Pancreas (tissue), 10 donors: ENCODE measurements at regions not wholly inside any gene's neighbourhood (a gene's known extent, or its start where the extent isn't known, plus 50 kb on each side); places are given as distances from the start of the nearest gene placed in this dataset.

ENCODE experiments used
- ATAC-seq, 4 donors: fragments of 200-7000 bp; cut with Tn5 transposase; one replicate each; pipeline versions ENCODE4 v1.8.0 to v1.9.1; 2020; ENCODE audit warnings: mild to moderate bottlenecking in 4 of 4, moderate library complexity in 4 of 4
- DNase-seq, 6 donors: peaks; one replicate each; pipeline ENCODE4 v3.0.0-alpha.2; 2020
- FAIRE-seq: peaks from 2 replicates; lab custom pipeline; 2012; peaks lifted over from hg19 to GRCh38; lab: Jason Lieb, UNC
- H3K27ac ChIP-seq, 4 donors: fragments of 200-600 bp; sonication (generic); 1 replicate in 3 of 4; 2 replicates in 1 of 4; pipeline versions ENCODE4 v1.5.0 to v1.8.0; 2020
- H3K27me3 ChIP-seq, 4 donors: fragments of 200-600 bp; one replicate each; pipeline ENCODE4 v1.8.0; 2021
- H3K36me3 ChIP-seq, 3 donors: fragments of 200-600 bp; sonication (generic) in 1 of 3; one replicate each; pipeline versions ENCODE4 v1.5.0 to v1.8.0; 2020 to 2021
- H3K4me1 ChIP-seq, 3 donors: fragments of 200-600 bp; one replicate each; pipeline ENCODE4 v1.8.0; 2021
- H3K4me3 ChIP-seq, 4 donors: fragments of 200-600 bp; sonication (generic) in 2 of 4; one replicate each; pipeline versions ENCODE4 v1.5.0 to v1.8.0; 2020 to 2021
- H3K9me3 ChIP-seq, 4 donors: fragments of 200-600 bp; one replicate each; pipeline ENCODE4 v1.8.0; 2021
- WGBS, 2 donors: extraction: QIAGEN DNeasy Blood & Tissue Kit; methylation state at CpG; one replicate each; pipeline ENCODE4 v1.1.7; 2013; 5-methylcytosine and 5-hydroxymethylcytosine counted together
- intact Hi-C, 3 donors: fragments of 100-400 bp; cut with DNase I; formaldehyde crosslinking; loops; one replicate each; pipeline versions ENCODE4 v1.11.1 to v1.14.2; 2022
- TF ChIP-seq, protein P1 (sequence below), 4 donors: fragments of 200-600 bp; sonication (generic) in 3 of 4; IDR thresholded peaks; one replicate each; pipeline versions ENCODE4 v1.5.0 to v1.8.0; 2021; ENCODE audit warnings: antibody characterized with exemption in 4 of 4
- donor health status: healthy with polysubstance abuse.
- donor health status: DM: no; HTN: no; CAD: no; lungs with moderate emphysema.
- donor health status: DM: no; HTN: no; CAD: no.
- donor health status: control.
- donor health status: control.
- donor health status: Bipolar disorder and iron deficiency.
- donor health status: DM: yes; HTN: yes; CAD: no.
- donor health status: DM: no; HTN: no; CAD: no.
- donor health status: DM: no; HTN: no; CAD: no.
- donor health status: DM: yes; HTN: yes; CAD: no.

DNA sequence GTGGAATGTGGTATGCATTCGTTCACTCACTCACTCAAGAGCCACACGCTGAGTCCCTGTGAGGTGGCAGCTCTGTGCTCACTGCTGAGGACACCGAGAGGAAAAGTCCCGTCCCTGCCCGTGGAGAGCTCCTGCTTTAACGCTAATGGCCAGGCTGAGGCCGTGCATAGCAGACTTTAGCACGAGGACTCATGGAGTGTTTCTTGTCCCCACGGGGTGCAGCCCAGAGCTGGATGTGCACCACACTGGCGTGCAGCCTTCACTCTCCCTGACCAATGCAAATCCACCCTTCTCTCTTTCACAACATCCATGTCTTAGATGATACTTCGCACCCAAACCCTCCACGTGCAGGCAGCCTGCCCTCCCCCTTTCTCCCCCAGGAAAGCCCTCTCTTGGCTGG lies 159.6 kb upstream of the ZNF536 start:
- no peak for DNase-seq
- TF ChIP-seq, protein P1, sequence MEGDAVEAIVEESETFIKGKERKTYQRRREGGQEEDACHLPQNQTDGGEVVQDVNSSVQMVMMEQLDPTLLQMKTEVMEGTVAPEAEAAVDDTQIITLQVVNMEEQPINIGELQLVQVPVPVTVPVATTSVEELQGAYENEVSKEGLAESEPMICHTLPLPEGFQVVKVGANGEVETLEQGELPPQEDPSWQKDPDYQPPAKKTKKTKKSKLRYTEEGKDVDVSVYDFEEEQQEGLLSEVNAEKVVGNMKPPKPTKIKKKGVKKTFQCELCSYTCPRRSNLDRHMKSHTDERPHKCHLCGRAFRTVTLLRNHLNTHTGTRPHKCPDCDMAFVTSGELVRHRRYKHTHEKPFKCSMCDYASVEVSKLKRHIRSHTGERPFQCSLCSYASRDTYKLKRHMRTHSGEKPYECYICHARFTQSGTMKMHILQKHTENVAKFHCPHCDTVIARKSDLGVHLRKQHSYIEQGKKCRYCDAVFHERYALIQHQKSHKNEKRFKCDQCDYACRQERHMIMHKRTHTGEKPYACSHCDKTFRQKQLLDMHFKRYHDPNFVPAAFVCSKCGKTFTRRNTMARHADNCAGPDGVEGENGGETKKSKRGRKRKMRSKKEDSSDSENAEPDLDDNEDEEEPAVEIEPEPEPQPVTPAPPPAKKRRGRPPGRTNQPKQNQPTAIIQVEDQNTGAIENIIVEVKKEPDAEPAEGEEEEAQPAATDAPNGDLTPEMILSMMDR (IDR thresholded peaks at IDR 0.05): no peak
- no peak overlapping the region for H3K27ac ChIP-seq
- FAIRE-seq: no peak
- no peaks in the 10 kb centered on the region for H3K9me3 ChIP-seq
- intact Hi-C loops: no loop called here
- H3K36me3 ChIP-seq: no peaks in the 10 kb centered on the region
- WGBS, 2 donors: 69 to 75% methylated on average over 12 of the region's 12 CpGs
- ATAC-seq: no peak
- H3K4me3 ChIP-seq: no peak overlapping the region
- no peaks in the 10 kb centered on the region for H3K4me1 ChIP-seq
- H3K27me3 ChIP-seq: no peaks in the 10 kb centered on the region

DNA sequence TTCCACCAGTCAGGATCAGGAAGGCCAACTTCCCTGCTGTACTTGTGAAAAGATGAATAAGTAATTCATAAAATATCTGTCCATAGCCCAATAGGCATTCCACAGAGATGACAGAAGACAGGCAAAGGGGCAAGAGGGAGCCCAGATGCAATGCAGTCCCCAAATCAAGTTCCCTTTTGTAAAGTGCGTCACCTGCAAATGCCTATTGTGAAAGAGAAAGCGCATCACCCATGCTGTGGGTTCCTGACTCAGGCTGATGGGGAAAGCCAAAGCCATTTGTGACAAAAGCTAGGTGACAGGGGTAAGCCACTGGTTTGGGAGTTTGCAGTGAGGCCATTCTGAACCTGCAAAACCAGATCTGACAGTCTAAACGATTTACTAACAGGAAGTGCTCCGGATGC lies 157.5 kb upstream of the ZNF536 start:
- Histone ChIP-seq H3K36me3 (no peaks in the 10 kb centered on the region), H3K9me3 (no peaks in the 10 kb centered on the region), H3K4me3 (no peak overlapping the region), H3K4me1 (no peaks in the 10 kb centered on the region), H3K27ac (no peak overlapping the region), H3K27me3 (no peaks in the 10 kb centered on the region)
- no peak for ATAC-seq
- no peak for DNase-seq
- no peak for FAIRE-seq
- intact Hi-C loops: no loop called here
- WGBS, 2 donors: 29 to 35% methylated on average over 4 of the region's 4 CpGs
- TF ChIP-seq, protein P1 (IDR thresholded peaks at IDR 0.05): no peak

DNA sequence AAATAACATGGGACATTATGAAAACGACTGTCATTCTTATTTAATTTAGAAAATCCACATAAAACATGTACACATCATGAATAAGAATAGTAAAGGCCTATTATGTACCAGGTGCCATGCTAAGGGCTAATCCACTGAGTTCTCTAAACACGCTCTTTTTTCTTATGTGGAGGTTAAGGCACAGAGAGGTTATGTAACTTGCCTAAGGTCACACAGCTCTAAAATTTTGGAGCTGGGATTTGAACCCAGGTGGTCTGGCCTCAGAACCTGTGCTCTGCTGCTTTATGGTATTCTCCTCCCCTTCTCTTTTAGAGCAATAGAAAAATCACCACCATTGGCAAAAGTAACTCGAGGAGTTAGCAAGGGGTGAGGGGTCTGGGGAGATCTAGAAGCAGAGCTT lies 156.9 kb upstream of the ZNF536 start:
- DNase-seq (no peak), FAIRE-seq (no peak), ATAC-seq (no peak)
- no peak overlapping the region for H3K27ac ChIP-seq
- H3K36me3 ChIP-seq: no peaks in the 10 kb centered on the region
- no peaks in the 10 kb centered on the region for H3K27me3 ChIP-seq
- intact Hi-C loops: no loop called here
- no peak overlapping the region for H3K4me3 ChIP-seq
- TF ChIP-seq, protein P1 (IDR thresholded peaks at IDR 0.05): no peak
- WGBS, 2 donors: 65 to 75% methylated on average over 3 of the region's 3 CpGs
- H3K4me1 ChIP-seq: no peaks in the 10 kb centered on the region
- no peaks in the 10 kb centered on the region for H3K9me3 ChIP-seq

DNA sequence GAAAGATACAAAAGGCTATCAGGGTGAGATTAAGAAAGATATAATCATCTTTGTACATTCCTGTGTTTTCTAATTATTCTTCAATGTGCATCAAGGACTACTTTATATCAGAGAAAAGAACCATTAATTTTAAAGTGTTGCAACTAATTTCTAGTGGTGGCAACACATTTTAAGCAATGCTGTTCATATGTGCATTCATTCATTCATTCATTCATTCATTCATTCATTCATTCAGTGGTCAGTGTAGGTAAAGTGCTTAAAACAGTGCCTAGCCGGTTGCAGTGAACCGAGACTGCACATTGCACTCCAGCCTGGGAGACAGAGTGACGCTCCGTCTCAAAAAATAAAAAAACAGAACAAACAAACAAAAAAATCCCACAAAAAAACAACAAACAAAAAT lies 155.7 kb upstream of the ZNF536 start:
- DNase-seq (no peak), ATAC-seq (no peak), FAIRE-seq (no peak)
- WGBS, 2 donors: 91 to 92% methylated on average over 4 of the region's 4 CpGs
- Histone ChIP-seq H3K36me3 (no peaks in the 10 kb centered on the region), H3K9me3 (no peaks in the 10 kb centered on the region), H3K4me1 (no peaks in the 10 kb centered on the region), H3K27me3 (peaks cover 0 to 4% (median 2%) of the 10 kb centered on the region in 4 donors), H3K4me3 (no peak overlapping the region), H3K27ac (no peak overlapping the region)
- TF ChIP-seq, protein P1 (IDR thresholded peaks at IDR 0.05): no peak
- intact Hi-C loops: no loop called here

DNA sequence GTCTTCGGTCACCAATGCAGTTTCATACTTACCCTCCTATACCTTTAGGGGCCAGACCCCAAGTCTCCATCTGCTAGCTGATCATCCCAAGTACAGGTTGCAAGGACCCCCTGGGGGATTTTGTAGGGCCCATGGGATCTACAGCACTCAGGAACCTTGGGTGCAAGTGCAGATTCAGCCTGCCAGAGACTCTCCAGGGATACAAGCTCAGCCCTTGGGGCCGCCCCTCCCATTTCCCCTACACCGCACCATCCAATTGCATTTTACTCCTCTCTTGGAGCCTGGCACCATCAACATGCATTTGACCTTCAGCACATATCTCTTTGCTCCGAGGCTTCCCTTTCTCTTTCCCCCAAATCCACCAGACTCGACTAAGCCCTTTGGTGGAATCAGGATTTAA lies 154.7 kb upstream of the ZNF536 start:
- Histone ChIP-seq H3K27ac (no peak overlapping the region), H3K4me3 (no peak overlapping the region), H3K9me3 (no peaks in the 10 kb centered on the region), H3K36me3 (no peaks in the 10 kb centered on the region), H3K4me1 (no peaks in the 10 kb centered on the region), H3K27me3 (peaks cover 0 to 4% (median 2%) of the 10 kb centered on the region in 4 donors)
- no peak for FAIRE-seq
- ATAC-seq: no peak
- no peak for DNase-seq
- intact Hi-C loops: no loop called here
- TF ChIP-seq, protein P1 (IDR thresholded peaks at IDR 0.05): no peak
- 74 to 78% methylated on average over 5 of the region's 5 CpGs for WGBS, 2 donors
